IPS-18a (cell line): ENCODE measurements at regions not wholly inside any gene's neighbourhood (a gene's known extent, or its start where the extent isn't known, plus 50 kb on each side); places are given as distances from the start of the nearest gene placed in this dataset.

Experiments
- H3K27ac ChIP-seq: one replicate; pipeline ENCODE4 v1.5.1; 2013; ENCODE audit warnings: low read length
- H3K27me3 ChIP-seq: one replicate; pipeline ENCODE4 v1.6.1; 2013; ENCODE audit warnings: mild to moderate bottlenecking, low read length; ENCODE audit not compliant: control insufficient read depth, insufficient read depth
- H3K36me3 ChIP-seq: one replicate; pipeline ENCODE4 v1.6.1; 2013; ENCODE audit warnings: low read depth, low read length; ENCODE audit not compliant: control insufficient read depth
- H3K4me1 ChIP-seq: one replicate; pipeline ENCODE4 v1.6.1; 2013; ENCODE audit warnings: low read depth, low read length; ENCODE audit not compliant: control insufficient read depth
- H3K4me3 ChIP-seq: one replicate; pipeline ENCODE4 v1.5.1; 2013; ENCODE audit warnings: low read length
- H3K9ac ChIP-seq: one replicate; pipeline ENCODE4 v1.6.1; 2013; ENCODE audit warnings: mild to moderate bottlenecking, low read length, moderate library complexity
- H3K9me3 ChIP-seq: one replicate; pipeline ENCODE4 v1.6.1; 2013; ENCODE audit warnings: low read depth, low read length; ENCODE audit not compliant: control insufficient read depth

GRCh38 chr10:37634351-37634880 lies 223.0 kb downstream of the ZNF248 start:
- H3K9me3 ChIP-seq, result peaks cover 5% of the 10 kb centered on the region
- H3K4me3 ChIP-seq, result no peak overlapping the region
- no peaks in the 10 kb centered on the region for H3K36me3 ChIP-seq
- H3K4me1 ChIP-seq, result no peaks in the 10 kb centered on the region
- no peaks in the 10 kb centered on the region for H3K27me3 ChIP-seq
- no peak overlapping the region for H3K9ac ChIP-seq
- no peak overlapping the region for H3K27ac ChIP-seq

- H3K4me3 ChIP-seq, result no peak overlapping the region
- no peak overlapping the region for H3K27ac ChIP-seq
These were observed 224.8 kb downstream of the ZNF248 start for GRCh38 chr10:37632641-37633040.

GRCh38 chr10:37623506-37623905 lies 233.9 kb downstream of the ZNF248 start:
- Histone ChIP-seq H3K4me1 (no peaks in the 10 kb centered on the region), H3K9me3 (no peaks in the 10 kb centered on the region), H3K27ac (no peak overlapping the region), H3K36me3 (no peaks in the 10 kb centered on the region), H3K9ac (no peak overlapping the region), H3K4me3 (no peak overlapping the region), H3K27me3 (no peaks in the 10 kb centered on the region)

More at GRCh38 chr10:37632641-37633040, 224.8 kb downstream of the ZNF248 start:
- H3K9me3 ChIP-seq, result peaks cover 5% of the 10 kb centered on the region
- H3K9ac ChIP-seq, result no peak overlapping the region
- no peaks in the 10 kb centered on the region for H3K36me3 ChIP-seq
- H3K27me3 ChIP-seq, result no peaks in the 10 kb centered on the region
- H3K4me1 ChIP-seq, result no peaks in the 10 kb centered on the region

DNA sequence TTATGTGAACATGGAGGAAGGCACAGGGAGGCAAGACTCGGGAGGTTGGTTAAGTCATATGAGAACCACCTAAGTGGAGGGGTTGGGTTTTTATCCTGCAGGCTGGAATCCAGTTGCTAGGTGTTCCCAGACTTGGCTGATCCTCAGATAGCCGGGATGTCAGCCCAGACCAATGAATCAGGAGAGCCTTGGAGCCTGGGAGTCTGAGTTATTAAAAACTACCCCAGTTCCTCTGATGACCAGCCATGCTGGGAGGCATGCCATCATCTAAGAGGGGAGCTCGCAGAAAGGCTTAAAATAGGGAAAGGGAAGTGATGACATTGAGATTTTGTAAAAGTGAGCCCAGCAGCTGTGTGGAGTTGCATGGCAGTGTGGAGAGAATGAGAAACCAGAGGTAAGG lies 238.1 kb downstream of the ZNF248 start:
- Histone ChIP-seq H3K4me1 (no peaks in the 10 kb centered on the region), H3K9ac (no peak overlapping the region), H3K4me3 (no peak overlapping the region), H3K9me3 (peaks cover 3% of the 10 kb centered on the region), H3K27ac (no peak overlapping the region), H3K36me3 (no peaks in the 10 kb centered on the region), H3K27me3 (no peaks in the 10 kb centered on the region)

DNA sequence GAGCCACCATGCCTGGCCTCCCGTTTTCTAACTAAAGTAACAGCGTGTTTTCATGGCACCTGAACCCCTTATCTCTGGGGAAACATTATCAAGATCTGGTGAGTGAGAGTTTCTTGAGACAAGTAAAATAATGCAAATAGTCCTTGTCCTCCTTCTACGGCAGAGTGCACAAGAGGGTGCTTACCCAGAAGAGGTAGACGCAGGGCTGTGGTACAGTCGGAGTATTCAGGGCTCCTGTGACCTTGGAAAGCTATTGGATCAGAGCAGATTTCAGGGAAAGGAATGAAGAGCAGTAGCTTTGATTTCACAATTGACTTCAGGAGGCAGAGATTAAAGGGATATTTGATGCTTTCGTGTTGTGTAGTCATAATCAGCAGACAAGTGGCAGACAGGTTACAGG lies 269.1 kb downstream of the ZNF248 start:
- no peaks in the 10 kb centered on the region for H3K9me3 ChIP-seq
- H3K27me3 ChIP-seq, result no peaks in the 10 kb centered on the region

GRCh38 chr10:37584643-37585042 lies 272.8 kb downstream of the ZNF248 start:
- Histone ChIP-seq H3K9me3 (no peaks in the 10 kb centered on the region), H3K27me3 (no peaks in the 10 kb centered on the region), H3K36me3 (no peaks in the 10 kb centered on the region), H3K4me1 (no peaks in the 10 kb centered on the region), H3K9ac (no peak overlapping the region), H3K27ac (no peak overlapping the region), H3K4me3 (no peak overlapping the region)

More for the DNA sequence above, 269.1 kb downstream of the ZNF248 start:
- H3K4me3 ChIP-seq, result no peak overlapping the region
- no peaks in the 10 kb centered on the region for H3K36me3 ChIP-seq
- no peak overlapping the region for H3K9ac ChIP-seq
- H3K27ac ChIP-seq, result no peak overlapping the region
- no peaks in the 10 kb centered on the region for H3K4me1 ChIP-seq

GRCh38 chr10:37582237-37582636 lies 275.2 kb downstream of the ZNF248 start:
- Histone ChIP-seq H3K27me3 (no peaks in the 10 kb centered on the region), H3K27ac (no peak overlapping the region)

GRCh38 chr10:37576154-37576553 lies 281.3 kb downstream of the ZNF248 start:
- H3K36me3 ChIP-seq, result no peaks in the 10 kb centered on the region
- no peak overlapping the region for H3K27ac ChIP-seq
- H3K4me3 ChIP-seq, result no peak overlapping the region
- no peaks in the 10 kb centered on the region for H3K27me3 ChIP-seq
- no peaks in the 10 kb centered on the region for H3K4me1 ChIP-seq
- no peak overlapping the region for H3K9ac ChIP-seq
- H3K9me3 ChIP-seq, result no peaks in the 10 kb centered on the region

More at GRCh38 chr10:37582237-37582636, 275.2 kb downstream of the ZNF248 start:
- H3K4me1 ChIP-seq, result no peaks in the 10 kb centered on the region
- H3K4me3 ChIP-seq, result no peak overlapping the region
- no peaks in the 10 kb centered on the region for H3K36me3 ChIP-seq
- no peak overlapping the region for H3K9ac ChIP-seq
- H3K9me3 ChIP-seq, result no peaks in the 10 kb centered on the region

DNA sequence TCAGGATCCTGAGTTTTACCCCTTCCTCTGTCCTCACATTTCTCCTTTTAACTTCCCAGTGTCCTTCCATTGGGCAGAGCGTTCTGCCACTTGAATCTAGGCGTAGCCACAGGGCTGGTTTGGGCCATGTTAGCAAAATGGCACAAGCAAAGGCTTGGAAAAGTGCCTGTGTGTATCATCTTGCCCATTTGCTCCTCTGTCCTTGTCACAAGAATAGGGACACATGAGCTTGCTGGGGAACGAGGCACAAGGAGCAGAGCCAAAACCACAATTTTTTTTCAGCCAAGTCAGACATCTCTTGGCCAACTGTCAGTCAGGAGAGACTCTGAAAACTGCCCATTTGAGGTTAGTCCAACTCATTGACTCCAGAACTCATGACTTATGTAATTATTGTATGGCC lies 285.2 kb downstream of the ZNF248 start:
- no peak overlapping the region for H3K27ac ChIP-seq
- H3K27me3 ChIP-seq, result no peaks in the 10 kb centered on the region
- H3K4me1 ChIP-seq, result no peaks in the 10 kb centered on the region
- no peaks in the 10 kb centered on the region for H3K9me3 ChIP-seq
- H3K36me3 ChIP-seq, result no peaks in the 10 kb centered on the region
- no peak overlapping the region for H3K9ac ChIP-seq
- no peak overlapping the region for H3K4me3 ChIP-seq

DNA sequence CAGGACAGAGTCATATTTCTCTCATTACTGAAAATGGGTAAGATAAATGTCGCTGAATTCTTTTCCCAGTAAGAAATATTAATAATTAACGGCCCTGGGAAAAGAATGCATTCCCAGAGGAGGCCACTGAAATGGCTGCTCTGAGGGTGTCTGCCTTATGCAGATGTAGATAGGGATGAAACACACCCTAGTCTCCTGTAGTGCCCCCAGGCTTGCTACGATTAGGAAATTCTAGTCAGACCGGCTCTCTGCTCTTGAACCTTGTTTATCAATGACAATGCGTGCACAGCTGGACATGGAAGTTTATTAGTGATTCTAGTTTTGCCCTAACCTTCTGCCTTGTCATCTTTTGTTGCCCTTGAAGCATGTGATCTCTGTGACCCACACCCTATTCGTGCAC lies 291.1 kb downstream of the ZNF248 start:
- Histone ChIP-seq H3K4me1 (peaks cover 3% of the 10 kb centered on the region), H3K4me3 (no peak overlapping the region), H3K9me3 (no peaks in the 10 kb centered on the region), H3K36me3 (no peaks in the 10 kb centered on the region), H3K9ac (no peak overlapping the region), H3K27ac (no peak overlapping the region), H3K27me3 (no peaks in the 10 kb centered on the region)

GRCh38 chr10:37563715-37564108 lies 293.7 kb downstream of the ZNF248 start:
- Histone ChIP-seq H3K4me3 (no peak overlapping the region), H3K27me3 (no peaks in the 10 kb centered on the region), H3K9me3 (no peaks in the 10 kb centered on the region), H3K9ac (no peak overlapping the region), H3K4me1 (peaks cover 3% of the 10 kb centered on the region), H3K36me3 (no peaks in the 10 kb centered on the region), H3K27ac (no peak overlapping the region)

DNA sequence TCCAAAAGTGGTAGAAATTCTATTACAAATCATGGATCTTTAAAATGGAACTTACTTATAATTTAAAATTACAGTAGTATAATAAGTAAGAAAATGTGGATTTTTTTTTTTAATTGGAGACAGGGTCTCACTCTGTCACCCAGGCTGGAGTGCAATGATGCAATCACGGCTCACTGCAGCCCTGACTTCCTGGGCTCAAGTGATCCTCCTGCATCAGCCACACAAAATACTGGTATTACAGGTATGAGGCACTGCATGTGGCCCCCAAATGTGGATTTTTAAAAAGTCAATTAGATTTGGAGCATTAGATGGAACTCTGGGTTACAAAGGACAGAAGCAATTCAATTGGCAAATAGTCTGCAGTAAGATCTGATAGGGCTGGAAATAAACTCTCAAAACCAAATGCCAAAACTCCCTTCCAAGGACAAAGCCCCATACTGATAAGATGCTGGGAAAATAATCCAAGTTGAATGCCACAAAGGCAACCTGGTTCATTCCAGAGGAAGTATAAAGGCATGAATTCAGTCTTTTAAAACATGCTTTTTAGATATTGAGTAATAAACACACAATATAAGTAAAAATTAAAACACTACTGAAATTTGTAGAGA lies 294.2 kb downstream of the ZNF248 start:
- peak overlapping the region; percentile 15 for H3K27ac ChIP-seq
- H3K36me3 ChIP-seq, result no peaks in the 10 kb centered on the region
- no peaks in the 10 kb centered on the region for H3K27me3 ChIP-seq
- no peaks in the 10 kb centered on the region for H3K9me3 ChIP-seq
- H3K4me3 ChIP-seq, result no peak overlapping the region
- peaks cover 3% of the 10 kb centered on the region for H3K4me1 ChIP-seq
- no peak overlapping the region for H3K9ac ChIP-seq
